GM06990 (cell line): ENCODE measurements at regions not wholly inside any gene's neighbourhood (a gene's known extent, or its start where the extent isn't known, plus 50 kb on each side); places are given as distances from the start of the nearest gene placed in this dataset.
"Not testable (repeated sequence)": the region's sequence is repeated elsewhere in the genome, so short reads cannot be mapped to it uniquely, and the experiment has no call there.

Experiments
- DNase-seq: peaks from one replicate; pipeline ENCODE4 v3.0.0-alpha.2; 2011; ENCODE audit not compliant: insufficient read length; ENCODE audit errors: extremely low read depth
- H3K27me3 ChIP-seq: replicated peaks from 2 replicates; pipeline ENCODE4 v1.6.0; 2011; ENCODE audit warnings: low read length; ENCODE audit not compliant: control insufficient read depth, insufficient read depth
- H3K36me3 ChIP-seq: 2 replicates; pipeline ENCODE4 v1.5.1; 2011; ENCODE audit warnings: low read length; ENCODE audit not compliant: control insufficient read depth, insufficient read depth
- H3K4me3 ChIP-seq: replicated peaks from 2 replicates; pipeline ENCODE4 v1.5.1; 2011; ENCODE audit warnings: low read depth, mild to moderate bottlenecking, control low read depth, low read length
- TF ChIP-seq, protein P1 (sequence below): IDR thresholded peaks from 2 replicates; pipeline ENCODE4 v1.5.1; 2011; ENCODE audit warnings: low read length, control low read depth, mild to moderate bottlenecking, inconsistent platforms; ENCODE audit not compliant: insufficient read depth, poor library complexity, severe bottlenecking

DNA sequence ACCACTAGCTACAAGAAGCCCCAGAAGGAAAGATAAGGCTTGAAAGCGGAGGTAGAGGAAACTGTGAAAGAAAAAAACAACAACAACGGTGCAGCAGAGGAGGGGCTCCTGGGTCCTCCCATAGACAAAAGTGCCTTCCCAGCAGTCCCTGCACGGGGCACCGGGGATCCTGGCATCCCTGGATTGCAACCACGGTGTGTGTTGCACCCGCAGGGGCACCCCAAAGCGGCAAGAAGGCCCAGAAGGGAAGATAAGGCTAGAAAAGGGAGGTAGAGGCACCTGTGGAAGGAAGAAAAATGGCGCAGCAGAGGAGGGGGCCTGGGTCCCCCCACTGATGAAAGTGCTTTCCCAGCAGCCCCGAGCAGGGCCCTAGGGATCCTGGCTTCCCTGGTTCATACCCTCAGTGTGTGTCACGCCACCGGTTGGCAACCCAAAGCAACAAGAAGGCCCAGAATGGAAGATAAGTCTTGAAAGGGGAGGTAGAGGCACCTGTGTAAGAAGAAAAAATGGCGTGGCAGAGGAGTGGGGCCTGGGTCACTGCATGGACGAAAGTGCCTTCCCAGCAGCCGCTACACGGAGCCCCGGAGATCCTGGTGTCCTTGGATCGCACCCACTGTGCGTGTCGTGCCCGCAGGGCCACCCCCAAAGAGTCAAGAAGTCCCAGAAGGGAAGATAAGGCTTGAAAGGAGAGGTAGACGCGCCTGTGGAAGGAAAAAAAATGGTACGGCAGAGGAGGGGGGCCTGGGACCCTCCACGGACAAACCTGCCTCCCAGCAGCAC is 281.0 kb downstream of the ALG10 start:
- Histone ChIP-seq H3K27me3 (no peaks in the 10 kb centered on the region), H3K4me3 (no peak overlapping the region), H3K36me3 (no peaks in the 10 kb centered on the region)
- TF ChIP-seq, protein P1, sequence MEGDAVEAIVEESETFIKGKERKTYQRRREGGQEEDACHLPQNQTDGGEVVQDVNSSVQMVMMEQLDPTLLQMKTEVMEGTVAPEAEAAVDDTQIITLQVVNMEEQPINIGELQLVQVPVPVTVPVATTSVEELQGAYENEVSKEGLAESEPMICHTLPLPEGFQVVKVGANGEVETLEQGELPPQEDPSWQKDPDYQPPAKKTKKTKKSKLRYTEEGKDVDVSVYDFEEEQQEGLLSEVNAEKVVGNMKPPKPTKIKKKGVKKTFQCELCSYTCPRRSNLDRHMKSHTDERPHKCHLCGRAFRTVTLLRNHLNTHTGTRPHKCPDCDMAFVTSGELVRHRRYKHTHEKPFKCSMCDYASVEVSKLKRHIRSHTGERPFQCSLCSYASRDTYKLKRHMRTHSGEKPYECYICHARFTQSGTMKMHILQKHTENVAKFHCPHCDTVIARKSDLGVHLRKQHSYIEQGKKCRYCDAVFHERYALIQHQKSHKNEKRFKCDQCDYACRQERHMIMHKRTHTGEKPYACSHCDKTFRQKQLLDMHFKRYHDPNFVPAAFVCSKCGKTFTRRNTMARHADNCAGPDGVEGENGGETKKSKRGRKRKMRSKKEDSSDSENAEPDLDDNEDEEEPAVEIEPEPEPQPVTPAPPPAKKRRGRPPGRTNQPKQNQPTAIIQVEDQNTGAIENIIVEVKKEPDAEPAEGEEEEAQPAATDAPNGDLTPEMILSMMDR: no peak
- no peak for DNase-seq

DNA sequence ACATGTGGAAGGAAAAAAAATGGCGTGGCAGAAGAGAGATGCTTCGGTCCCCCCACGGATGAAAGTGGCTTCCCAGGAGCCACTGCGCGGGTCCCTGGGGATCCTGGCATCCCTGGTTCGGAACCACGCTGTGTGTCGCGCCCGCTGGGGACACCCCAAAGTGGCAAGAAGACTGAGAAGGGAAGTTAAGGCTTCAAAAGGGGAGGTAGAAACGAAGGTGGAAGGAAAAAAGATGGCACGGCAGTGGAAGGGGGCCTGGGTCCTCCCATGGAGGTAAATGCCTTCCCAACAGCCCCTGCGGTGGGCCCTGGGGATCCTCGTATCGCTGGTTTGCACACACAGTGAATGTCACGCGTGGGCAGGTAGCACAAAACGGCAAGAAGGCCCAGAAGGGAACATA is 281.7 kb downstream of the ALG10 start:
- no peaks in the 10 kb centered on the region for H3K27me3 ChIP-seq
- TF ChIP-seq, protein P1: no peak
- no peak for DNase-seq
- no peaks in the 10 kb centered on the region for H3K36me3 ChIP-seq
- no peak overlapping the region for H3K4me3 ChIP-seq

DNA sequence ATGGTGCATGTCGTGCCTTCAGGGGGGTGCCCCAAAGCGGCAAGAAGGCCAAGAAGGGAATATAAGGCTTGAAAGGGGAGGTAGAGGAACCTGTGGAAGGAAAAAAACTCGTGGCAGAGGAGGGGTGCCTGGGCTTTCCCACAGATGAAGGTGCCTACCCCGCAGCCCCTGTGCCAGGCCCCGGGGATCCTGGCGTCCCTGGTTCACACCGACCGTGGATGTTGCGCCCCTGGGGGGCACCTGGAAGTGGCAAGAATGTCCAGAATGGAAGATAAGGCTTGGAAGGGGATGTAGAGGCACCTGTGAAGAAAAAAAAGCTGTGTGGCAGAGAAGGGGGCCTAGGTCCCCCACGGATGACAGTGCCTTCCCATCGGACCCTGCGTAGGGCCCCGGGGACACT is 282.2 kb downstream of the ALG10 start:
- DNase-seq: no peak
- Histone ChIP-seq H3K4me3 (no peak overlapping the region), H3K36me3 (no peaks in the 10 kb centered on the region), H3K27me3 (no peaks in the 10 kb centered on the region)
- TF ChIP-seq, protein P1: no peak

DNA sequence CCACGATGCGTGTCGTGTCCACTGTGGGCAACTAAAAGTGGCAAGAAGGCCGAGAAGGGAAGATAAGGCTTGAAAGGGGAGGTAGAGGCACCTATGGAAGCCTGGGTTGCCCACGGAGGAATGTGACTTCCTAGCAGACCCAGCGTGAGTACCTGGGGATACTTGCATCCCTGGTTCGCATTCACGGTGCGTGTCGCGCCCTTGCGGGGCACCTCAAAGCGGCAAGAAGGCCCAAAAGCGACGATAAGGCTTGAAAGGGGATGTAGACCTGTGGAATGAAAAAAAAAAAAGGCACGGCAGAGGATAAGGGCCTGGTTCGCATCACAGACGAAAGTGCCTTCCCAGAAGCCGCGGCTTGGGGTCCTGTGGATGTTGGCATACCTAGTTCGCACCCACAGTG is 282.9 kb downstream of the ALG10 start:
- TF ChIP-seq, protein P1: no peak

DNA sequence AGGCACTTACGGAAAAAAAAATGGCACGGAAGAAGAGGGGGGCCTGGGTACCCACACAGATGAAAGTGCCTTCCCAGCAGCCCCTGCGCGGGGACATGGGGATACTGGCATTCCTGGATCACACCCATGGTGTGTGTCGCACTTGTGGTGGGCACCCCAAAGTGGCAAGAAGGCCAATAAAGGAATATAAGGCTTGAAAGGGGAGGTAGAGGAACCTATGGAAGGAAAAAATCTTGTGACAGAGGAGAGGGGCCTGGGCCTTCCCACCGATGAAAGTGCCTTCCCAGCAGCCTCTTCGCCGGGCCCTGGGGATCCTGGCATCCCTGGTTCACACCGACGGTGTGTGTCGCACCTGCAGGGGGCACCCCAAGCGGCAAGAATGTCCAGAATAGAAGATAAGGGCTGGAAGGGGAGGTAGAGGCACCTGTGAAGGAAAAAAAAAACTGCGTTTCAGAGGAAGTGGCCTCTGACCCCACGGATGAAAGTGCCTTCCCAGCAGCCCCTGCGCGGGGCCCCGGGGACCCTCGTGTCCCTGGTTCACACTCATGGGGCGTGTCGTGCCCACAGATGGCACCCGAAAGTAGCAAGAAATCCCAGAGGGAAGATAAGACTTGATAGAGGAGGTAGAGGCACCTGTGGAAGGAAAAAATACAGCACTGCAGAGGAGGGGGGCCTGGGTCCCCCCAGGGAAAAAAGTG is 284.0 kb downstream of the ALG10 start:
- DNase-seq: no peak
- no peaks in the 10 kb centered on the region for H3K36me3 ChIP-seq
- no peaks in the 10 kb centered on the region for H3K27me3 ChIP-seq
- no peak overlapping the region for H3K4me3 ChIP-seq
- TF ChIP-seq, protein P1: no peak

More for the DNA sequence above, 282.9 kb downstream of the ALG10 start:
- no peak for DNase-seq
- no peaks in the 10 kb centered on the region for H3K36me3 ChIP-seq
- no peaks in the 10 kb centered on the region for H3K27me3 ChIP-seq
- no peak overlapping the region for H3K4me3 ChIP-seq

DNA sequence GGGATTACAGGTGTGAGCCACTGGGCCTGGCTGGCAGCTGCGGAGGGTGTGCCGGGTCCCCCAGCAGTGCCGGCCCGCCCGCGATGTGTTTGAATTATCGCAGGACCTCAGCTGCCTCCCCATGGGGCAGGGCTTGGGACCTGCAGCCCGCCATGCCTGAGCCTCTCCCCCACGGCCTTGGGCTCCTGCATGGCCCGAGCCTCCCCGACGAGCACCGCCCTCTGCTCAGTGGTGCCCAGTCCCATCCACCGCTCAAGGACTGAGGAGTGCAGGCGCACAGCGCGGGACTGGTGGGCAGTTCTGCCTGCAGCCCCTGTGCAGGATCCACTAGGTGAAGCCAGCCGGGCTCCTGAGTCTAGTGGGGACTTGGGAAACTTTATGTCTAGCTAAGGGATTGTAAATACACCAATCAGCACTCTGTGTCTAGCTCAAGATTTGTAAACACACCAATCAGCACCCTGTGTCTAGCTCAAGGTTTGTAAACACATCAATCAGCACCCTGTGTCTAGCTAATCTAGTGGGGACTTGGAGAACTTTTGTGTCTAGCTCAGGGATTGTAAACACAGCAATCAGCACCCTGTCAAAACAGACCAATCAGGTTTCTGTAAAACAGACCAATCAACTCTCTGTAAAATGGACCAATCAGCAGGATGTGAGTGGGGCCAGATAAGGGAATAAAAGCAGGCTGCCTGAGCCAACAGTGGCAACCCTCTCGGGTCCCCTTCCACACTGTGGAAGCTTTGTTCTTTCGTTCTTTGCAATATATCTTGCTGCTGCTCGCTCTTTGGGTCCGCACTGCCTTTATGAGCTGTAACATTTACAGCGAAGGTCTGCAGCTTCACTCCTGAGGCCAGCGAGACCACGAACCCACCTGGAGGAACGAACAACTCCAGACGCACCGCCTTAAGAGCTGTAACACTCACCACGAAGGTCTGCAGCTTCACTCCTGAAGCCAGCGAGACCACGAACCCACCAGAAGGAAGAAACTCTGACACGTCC is 287.8 kb downstream of the ALG10 start:
- H3K27me3 ChIP-seq, H3K4me3 ChIP-seq, H3K36me3 ChIP-seq, DNase-seq: not testable (repeated sequence)
